HG03060 (cell line): ENCODE measurements at regions not wholly inside any gene's neighbourhood (a gene's known extent, or its start where the extent isn't known, plus 50 kb on each side); places are given as distances from the start of the nearest gene placed in this dataset.

ENCODE experiments used
- ATAC-seq: cut with Tn5 transposase; IDR thresholded peaks from one replicate; pipeline ENCODE4 v1.9.1; 2021; ENCODE audit warnings: low read depth, moderate number of reproducible peaks; ENCODE audit not compliant: unreplicated experiment

GRCh38 chr9:86703346-86703745 lies 244.0 kb downstream of the GAS1 start:
- ATAC-seq, result no peak

- ATAC-seq, result no peak
These were observed 246.7 kb downstream of the GAS1 start for GRCh38 chr9:86700629-86701028.

- ATAC-seq, result no peak
These were observed 249.3 kb downstream of the GAS1 start for GRCh38 chr9:86697999-86698398.

- ATAC-seq, result no peak
These were observed 250.1 kb downstream of the GAS1 start for GRCh38 chr9:86697213-86697612.

GRCh38 chr9:86695910-86696424 lies 251.3 kb downstream of the GAS1 start:
- ATAC-seq, result no peak

- no peak for ATAC-seq
These were observed 257.3 kb downstream of the GAS1 start for GRCh38 chr9:86690034-86690433.

GRCh38 chr9:86687788-86688187 lies 259.5 kb downstream of the GAS1 start:
- ATAC-seq, result no peak

- no peak for ATAC-seq
These were observed 261.8 kb downstream of the GAS1 start for GRCh38 chr9:86685556-86685955.

GRCh38 chr9:86684148-86684547 lies 263.2 kb downstream of the GAS1 start:
- no peak for ATAC-seq

- no peak for ATAC-seq
These were observed 265.1 kb downstream of the GAS1 start for GRCh38 chr9:86682240-86682639.

GRCh38 chr9:86679909-86680308 lies 267.4 kb downstream of the GAS1 start:
- no peak for ATAC-seq

- ATAC-seq, result no peak
These were observed 270.9 kb downstream of the GAS1 start for GRCh38 chr9:86676396-86676795.

- ATAC-seq, result no peak
These were observed 271.5 kb downstream of the GAS1 start for GRCh38 chr9:86675805-86676204.

GRCh38 chr9:86674487-86674886 lies 272.8 kb downstream of the GAS1 start:
- ATAC-seq, result no peak

GRCh38 chr9:86672966-86673365 lies 274.3 kb downstream of the GAS1 start:
- no peak for ATAC-seq

GRCh38 chr9:86672301-86672700 lies 275.0 kb downstream of the GAS1 start:
- no peak for ATAC-seq

- ATAC-seq, result no peak
These were observed 276.3 kb downstream of the GAS1 start for GRCh38 chr9:86671018-86671417.

- ATAC-seq, result no peak
These were observed 276.8 kb downstream of the GAS1 start for GRCh38 chr9:86670536-86670935.

- ATAC-seq, result no peak
These were observed 277.2 kb downstream of the GAS1 start for GRCh38 chr9:86670076-86670475.

- ATAC-seq, result no peak
These were observed 277.9 kb downstream of the GAS1 start for GRCh38 chr9:86669422-86669821.

GRCh38 chr9:86668488-86668887 lies 278.8 kb downstream of the GAS1 start:
- no peak for ATAC-seq

GRCh38 chr9:86667307-86667706 lies 280.0 kb downstream of the GAS1 start:
- ATAC-seq, result no peak

GRCh38 chr9:86665416-86665815 lies 281.9 kb downstream of the GAS1 start:
- ATAC-seq, result no peak
